BE2C (cell line): ENCODE measurements at regions not wholly inside any gene's neighbourhood (a gene's known extent, or its start where the extent isn't known, plus 50 kb on each side); places are given as distances from the start of the nearest gene placed in this dataset.

Source experiments
- DNase-seq: peaks from one replicate; pipeline ENCODE4 v3.0.0-alpha.2; 2020
- H3K27me3 ChIP-seq: fragments of 250-450 bp; sonication (Bioruptor Pico); 2 replicates; pipeline ENCODE4 v1.5.1; 2020; ENCODE audit warnings: mild to moderate bottlenecking
- H3K36me3 ChIP-seq: fragments of 250-450 bp; sonication (Bioruptor Pico); 2 replicates; pipeline ENCODE4 v1.5.1; 2020; ENCODE audit warnings: mild to moderate bottlenecking
- H3K4me1 ChIP-seq: fragments of 250-450 bp; sonication (Bioruptor Pico); 2 replicates; pipeline ENCODE4 v1.5.1; 2020
- H3K4me3 ChIP-seq: 2 replicates; pipeline ENCODE4 v1.5.1; 2011; ENCODE audit warnings: low read depth, low read length
- H3K9me3 ChIP-seq: fragments of 250-450 bp; sonication (Bioruptor Pico); 2 replicates; pipeline ENCODE4 v1.5.1; 2020
- CTCF ChIP-seq: IDR thresholded peaks from 2 replicates; pipeline ENCODE4 v1.5.1; 2012; ENCODE audit warnings: mild to moderate bottlenecking, low read depth, low read length

GRCh38 chrX:17994429-17994828, 133.3 kb upstream of the RAI2 start:
- no peak for TF ChIP-seq CTCF
- Histone ChIP-seq H3K27me3 (no peaks in the 10 kb centered on the region), H3K4me3 (no peak overlapping the region), H3K36me3 (no peaks in the 10 kb centered on the region), H3K9me3 (no peaks in the 10 kb centered on the region), H3K4me1 (no peaks in the 10 kb centered on the region)
- DNase-seq, result no peak

- no peaks in the 10 kb centered on the region for H3K27me3 ChIP-seq
- H3K9me3 ChIP-seq, result no peaks in the 10 kb centered on the region
- no peak for DNase-seq
- no peak for TF ChIP-seq CTCF
- no peaks in the 10 kb centered on the region for H3K36me3 ChIP-seq
- no peaks in the 10 kb centered on the region for H3K4me1 ChIP-seq
- H3K4me3 ChIP-seq, result no peak overlapping the region
Measured at GRCh38 chrX:17993062-17993461, 132.0 kb upstream of the RAI2 start.

GRCh38 chrX:17990532-17990931, 129.4 kb upstream of the RAI2 start:
- Histone ChIP-seq H3K27me3 (no peaks in the 10 kb centered on the region), H3K9me3 (no peaks in the 10 kb centered on the region), H3K4me3 (no peak overlapping the region), H3K36me3 (no peaks in the 10 kb centered on the region), H3K4me1 (no peaks in the 10 kb centered on the region)
- TF ChIP-seq CTCF, result no peak
- DNase-seq, result no peak

GRCh38 chrX:17987783-17988182, 126.7 kb upstream of the RAI2 start:
- no peaks in the 10 kb centered on the region for H3K27me3 ChIP-seq
- H3K4me1 ChIP-seq, result no peaks in the 10 kb centered on the region
- H3K36me3 ChIP-seq, result no peaks in the 10 kb centered on the region
- no peak for TF ChIP-seq CTCF
- no peak for DNase-seq
- H3K4me3 ChIP-seq, result no peak overlapping the region
- no peaks in the 10 kb centered on the region for H3K9me3 ChIP-seq

GRCh38 chrX:17986977-17987376, 125.9 kb upstream of the RAI2 start:
- DNase-seq, result no peak
- Histone ChIP-seq H3K36me3 (no peaks in the 10 kb centered on the region), H3K27me3 (no peaks in the 10 kb centered on the region), H3K4me1 (no peaks in the 10 kb centered on the region), H3K4me3 (no peak overlapping the region), H3K9me3 (no peaks in the 10 kb centered on the region)
- no peak for TF ChIP-seq CTCF

- Histone ChIP-seq H3K27me3 (no peaks in the 10 kb centered on the region), H3K36me3 (no peaks in the 10 kb centered on the region)
- no peak for DNase-seq
Measured at GRCh38 chrX:17986440-17986839, 125.3 kb upstream of the RAI2 start.

More at GRCh38 chrX:17986440-17986839, 125.3 kb upstream of the RAI2 start:
- TF ChIP-seq CTCF, result no peak
- H3K4me3 ChIP-seq, result no peak overlapping the region
- H3K4me1 ChIP-seq, result no peaks in the 10 kb centered on the region
- H3K9me3 ChIP-seq, result no peaks in the 10 kb centered on the region
